Endothelial cell of umbilical vein (primary cell): ENCODE measurements at regions not wholly inside any gene's neighbourhood (a gene's known extent, or its start where the extent isn't known, plus 50 kb on each side); places are given as distances from the start of the nearest gene placed in this dataset.

Experiments used
- BruUV-seq: library from RNA; stranded (reverse); fragments of 400-500 nt; replicated peaks from 2 replicates; lab custom pipeline; 2021; lab: Mats Ljungman, UMichigan
- CTCF ChIA-PET: fragments of 300-600, 350-600 bp; sonication (Branson Sonifier 250); formaldehyde crosslinking; loops from one replicate; lab custom pipeline; 2021; ENCODE audit warnings: antibody characterized with exemption, inconsistent platforms; lab: Charles Lee
- POLR2A ChIA-PET: fragments of 300-600, 350-600 bp; sonication (Branson Sonifier 250); formaldehyde crosslinking; loops from one replicate; lab custom pipeline; 2021; ENCODE audit warnings: antibody characterized with exemption, inconsistent platforms; lab: Charles Lee
- DNase-seq: peaks from one replicate; pipeline ENCODE4 v3.0.0-alpha.2; 2011; ENCODE audit warnings: low read depth, low spot score
- FAIRE-seq: peaks from 2 replicates; lab custom pipeline; 2011; peaks lifted over from hg19 to GRCh38; lab: Jason Lieb, UNC
- H2AFZ ChIP-seq: 2 replicates; pipeline ENCODE4 v1.6.0; 2012; ENCODE audit warnings: low read depth, low read length, control low read depth, inconsistent platforms
- H3K27ac ChIP-seq: 2 replicates; pipeline ENCODE4 v1.5.1; 2011; ENCODE audit warnings: low read depth, mild to moderate bottlenecking, control low read depth, low read length, moderate library complexity; ENCODE audit not compliant: insufficient read depth
- H3K27me3 ChIP-seq, 2 experiments: 2 replicates each; pipeline versions ENCODE4 v1.6.0 to v1.6.1; 2011; ENCODE audit warnings: low read length in 2 of 2, mixed read lengths in 1 of 2; ENCODE audit not compliant: control insufficient read depth in 2 of 2, insufficient read depth in 2 of 2
- H3K36me3 ChIP-seq, 2 experiments: 2 replicates in 1 of 2; 3 replicates in 1 of 2; pipeline ENCODE4 v1.5.1; 2011; ENCODE audit warnings: low read length in 2 of 2, mild to moderate bottlenecking in 1 of 2, moderate library complexity in 1 of 2; ENCODE audit not compliant: control insufficient read depth in 2 of 2, insufficient read depth in 2 of 2; ENCODE audit errors: extremely low read depth in 1 of 2
- H3K4me1 ChIP-seq: 3 replicates; pipeline ENCODE4 v1.5.1; 2011; ENCODE audit warnings: mild to moderate bottlenecking, low read length; ENCODE audit not compliant: control insufficient read depth, insufficient read depth; ENCODE audit errors: extremely low read depth
- H3K4me2 ChIP-seq: 2 replicates; pipeline ENCODE4 v1.6.1; 2011; ENCODE audit warnings: low read length, control low read depth, mixed read lengths; ENCODE audit not compliant: insufficient read depth
- H3K4me3 ChIP-seq, 3 experiments: fragments of 200-600 bp in 1 of 3; sonication (generic), shearing (Covaris generic) in 1 of 3; replicated peaks in 1 of 3; 2 replicates each; pipeline ENCODE4 v1.5.1; 2011 to 2016; ENCODE audit warnings: control low read depth in 3 of 3, low read length in 3 of 3, mild to moderate bottlenecking in 2 of 3, inconsistent platforms in 1 of 3, low read depth in 1 of 3, moderate library complexity in 1 of 3; ENCODE audit not compliant: insufficient read depth in 1 of 3
- H3K79me2 ChIP-seq: 2 replicates; pipeline ENCODE4 v1.6.0; 2012; ENCODE audit warnings: low read length, inconsistent platforms; ENCODE audit not compliant: control insufficient read depth, insufficient read depth
- H3K9ac ChIP-seq: replicated peaks from 2 replicates; pipeline ENCODE3; 2011; ENCODE audit warnings: low read length, control low read depth; ENCODE audit not compliant: insufficient read depth; ENCODE audit errors: extremely low read depth
- H3K9me1 ChIP-seq: replicated peaks from 3 replicates; pipeline ENCODE4 v1.6.0; 2011; ENCODE audit warnings: mild to moderate bottlenecking, low read length; ENCODE audit not compliant: control insufficient read depth, insufficient read depth; ENCODE audit errors: extremely low read depth
- H3K9me3 ChIP-seq: replicated peaks from 2 replicates; pipeline ENCODE4 v1.5.1; 2012; ENCODE audit warnings: low read length, inconsistent platforms; ENCODE audit not compliant: control insufficient read depth, insufficient read depth
- H4K20me1 ChIP-seq: replicated peaks from 2 replicates; pipeline ENCODE3; 2011; ENCODE audit warnings: mild to moderate bottlenecking, low read length; ENCODE audit not compliant: control insufficient read depth, insufficient read depth; ENCODE audit errors: extremely low read depth
- EZH2 ChIP-seq: IDR thresholded peaks from 2 replicates; pipeline ENCODE4 v1.6.1; 2012; ENCODE audit warnings: borderline replicate concordance, low read depth, mild to moderate bottlenecking, moderate library complexity, low read length, inconsistent platforms; ENCODE audit not compliant: severe bottlenecking
- FOS ChIP-seq: IDR thresholded peaks from 2 replicates; pipeline ENCODE4 v1.6.1; 2011; ENCODE audit warnings: mild to moderate bottlenecking, low read length, moderate library complexity, borderline replicate concordance; ENCODE audit not compliant: insufficient read depth
- GATA2 ChIP-seq: IDR thresholded peaks from 2 replicates; pipeline ENCODE4 v1.7.0; 2011; ENCODE audit warnings: low read depth, mild to moderate bottlenecking, moderate library complexity, mixed read lengths, low read length; ENCODE audit not compliant: insufficient read length, insufficient read depth
- JUN ChIP-seq: IDR thresholded peaks from 2 replicates; pipeline ENCODE4 v1.6.1; 2011; ENCODE audit warnings: borderline replicate concordance, low read depth; ENCODE audit not compliant: insufficient read length, insufficient read depth
- MYC ChIP-seq: IDR thresholded peaks from one replicate; pipeline ENCODE4 v1.6.1; 2011; ENCODE audit warnings: mild to moderate bottlenecking, low read depth, low read length
- POLR2A ChIP-seq: IDR thresholded peaks from 2 replicates; pipeline ENCODE4 v1.6.1; 2012; ENCODE audit warnings: low read depth, mild to moderate bottlenecking, control low read depth, low read length
- POLR2AphosphoS5 ChIP-seq: IDR thresholded peaks from 2 replicates; pipeline ENCODE4 v1.6.1; 2012; ENCODE audit warnings: low read depth, mild to moderate bottlenecking, control low read depth, low read length, moderate library complexity; ENCODE audit not compliant: insufficient read depth
- dilution Hi-C: fragments of 300-500 bp; cut with MboI; formaldehyde crosslinking; loops from one replicate; pipeline ENCODE4 v1.15.0; 2019; ENCODE audit warnings: low sequenced_read_pairs; ENCODE audit not compliant: extremely low pct_ligation_motif_present
- intact Hi-C: fragments of 100-400 bp; cut with micrococcal nuclease; formaldehyde crosslinking; loops from one replicate; pipeline ENCODE4 v1.10.0; 2022
- TF ChIP-seq, protein P1 (sequence below): IDR thresholded peaks from 2 replicates; pipeline ENCODE4 v1.6.1; 2011; ENCODE audit not compliant: insufficient read depth, insufficient read length
- TF ChIP-seq, protein P2 (sequence below), 2 donors: IDR thresholded peaks; 1 replicate in 1 of 2; 2 replicates in 1 of 2; pipeline ENCODE4 v1.5.1; 2011; ENCODE audit warnings: low read length in 2 of 2, mild to moderate bottlenecking in 2 of 2, moderate library complexity in 2 of 2, control low read depth in 1 of 2, inconsistent platforms in 1 of 2, low read depth in 1 of 2; ENCODE audit not compliant: insufficient read depth in 1 of 2; ENCODE audit errors: extremely low read depth in 1 of 2

DNA sequence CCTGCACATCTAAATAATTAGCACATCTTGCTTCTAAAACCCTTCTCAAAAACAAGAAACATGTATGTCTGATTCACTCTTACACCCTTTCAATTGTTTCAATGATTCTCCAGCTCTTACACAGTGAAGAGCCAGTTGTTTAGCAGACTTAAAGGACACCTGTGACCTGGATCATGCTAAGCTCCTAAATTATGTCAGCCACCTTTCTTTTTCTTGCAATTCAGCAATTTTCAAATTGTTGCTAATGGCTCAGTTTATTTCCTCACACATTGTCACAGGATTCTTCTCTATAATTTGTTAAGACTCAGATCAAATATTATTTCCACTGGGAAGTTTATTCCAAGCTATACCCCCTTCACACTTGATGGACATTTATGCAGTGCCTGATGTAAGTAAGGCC is 413.2 kb downstream of the PLA2G4A start:
- dilution Hi-C loops (no loop called here), intact Hi-C loops (no loop called here)
- Histone ChIP-seq H3K79me2 (no peaks in the 10 kb centered on the region), H2AFZ (no peak overlapping the region), H3K4me3 (no peak overlapping the region), H3K9me1 (no peaks in the 10 kb centered on the region), H3K27ac (no peak overlapping the region), H3K36me3 (no peaks in the 10 kb centered on the region), H3K4me1 (no peaks in the 10 kb centered on the region), H3K27me3 (no peaks in the 10 kb centered on the region), H3K4me2 (no peak overlapping the region), H3K9me3 (no peaks in the 10 kb centered on the region), H3K9ac (no peak overlapping the region), H4K20me1 (no peaks in the 10 kb centered on the region)
- ChIA-PET POLR2A (no interaction called here), CTCF (no interaction called here)
- no peak for TF ChIP-seq EZH2
- TF ChIP-seq FOS, result no peak
- TF ChIP-seq, protein P1, sequence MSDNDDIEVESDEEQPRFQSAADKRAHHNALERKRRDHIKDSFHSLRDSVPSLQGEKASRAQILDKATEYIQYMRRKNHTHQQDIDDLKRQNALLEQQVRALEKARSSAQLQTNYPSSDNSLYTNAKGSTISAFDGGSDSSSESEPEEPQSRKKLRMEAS, result no peak
- no peak for TF ChIP-seq JUN
- TF ChIP-seq, protein P2, sequence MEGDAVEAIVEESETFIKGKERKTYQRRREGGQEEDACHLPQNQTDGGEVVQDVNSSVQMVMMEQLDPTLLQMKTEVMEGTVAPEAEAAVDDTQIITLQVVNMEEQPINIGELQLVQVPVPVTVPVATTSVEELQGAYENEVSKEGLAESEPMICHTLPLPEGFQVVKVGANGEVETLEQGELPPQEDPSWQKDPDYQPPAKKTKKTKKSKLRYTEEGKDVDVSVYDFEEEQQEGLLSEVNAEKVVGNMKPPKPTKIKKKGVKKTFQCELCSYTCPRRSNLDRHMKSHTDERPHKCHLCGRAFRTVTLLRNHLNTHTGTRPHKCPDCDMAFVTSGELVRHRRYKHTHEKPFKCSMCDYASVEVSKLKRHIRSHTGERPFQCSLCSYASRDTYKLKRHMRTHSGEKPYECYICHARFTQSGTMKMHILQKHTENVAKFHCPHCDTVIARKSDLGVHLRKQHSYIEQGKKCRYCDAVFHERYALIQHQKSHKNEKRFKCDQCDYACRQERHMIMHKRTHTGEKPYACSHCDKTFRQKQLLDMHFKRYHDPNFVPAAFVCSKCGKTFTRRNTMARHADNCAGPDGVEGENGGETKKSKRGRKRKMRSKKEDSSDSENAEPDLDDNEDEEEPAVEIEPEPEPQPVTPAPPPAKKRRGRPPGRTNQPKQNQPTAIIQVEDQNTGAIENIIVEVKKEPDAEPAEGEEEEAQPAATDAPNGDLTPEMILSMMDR (IDR thresholded peaks at IDR 0.05; ENCODE audit: extremely low read depth in 1 of 2, insufficient read depth in 1 of 2, low read depth in 1 of 2, low read length in 2 of 2), result no peak
- no peak for TF ChIP-seq MYC
- no peak for TF ChIP-seq GATA2
- TF ChIP-seq POLR2A, result no peak
- TF ChIP-seq POLR2AphosphoS5, result no peak
- DNase-seq (no peak), FAIRE-seq (no peak)
- no TSS peak for BruUV-seq
